ENCODE measurements at regions not wholly inside any gene's neighbourhood (a gene's known extent, or its start where the extent isn't known, plus 50 kb on each side); places are given as distances from the start of the nearest gene placed in this dataset.

DNA sequence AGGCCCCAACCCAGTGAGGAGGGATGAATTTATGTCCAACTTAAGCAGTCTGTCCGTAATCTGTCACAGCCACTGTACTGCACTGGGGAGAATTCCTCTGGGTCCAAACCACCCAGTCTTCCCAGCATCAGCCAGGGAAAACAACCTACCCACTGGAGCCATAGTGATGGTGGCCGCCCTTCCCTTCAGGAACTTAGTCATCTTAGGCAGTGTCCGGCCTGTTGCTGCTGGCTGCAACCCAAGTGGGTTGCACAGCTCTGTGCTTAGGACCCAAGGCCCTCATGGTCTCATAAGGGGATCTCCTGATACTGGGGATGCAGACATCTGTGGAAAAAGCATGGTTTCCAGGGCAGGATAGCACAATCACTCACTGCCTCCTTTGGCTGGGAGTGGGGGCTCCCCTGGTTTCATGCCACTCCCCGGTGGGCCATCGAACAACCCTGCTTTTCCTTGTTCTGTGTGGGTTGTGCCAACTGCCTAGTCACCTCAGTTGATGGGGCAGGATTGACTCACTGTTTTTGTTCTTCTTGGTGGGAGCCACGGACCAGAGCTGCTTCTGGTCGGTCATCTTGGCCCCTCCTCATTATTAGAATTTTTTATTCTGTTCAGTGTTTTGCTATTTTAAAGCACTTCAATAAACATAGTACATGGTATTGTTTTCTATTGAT lies 591.9 kb downstream of the DOK5 start:
- H3K4me3 ChIP-seq = no peak overlapping the region

DNA sequence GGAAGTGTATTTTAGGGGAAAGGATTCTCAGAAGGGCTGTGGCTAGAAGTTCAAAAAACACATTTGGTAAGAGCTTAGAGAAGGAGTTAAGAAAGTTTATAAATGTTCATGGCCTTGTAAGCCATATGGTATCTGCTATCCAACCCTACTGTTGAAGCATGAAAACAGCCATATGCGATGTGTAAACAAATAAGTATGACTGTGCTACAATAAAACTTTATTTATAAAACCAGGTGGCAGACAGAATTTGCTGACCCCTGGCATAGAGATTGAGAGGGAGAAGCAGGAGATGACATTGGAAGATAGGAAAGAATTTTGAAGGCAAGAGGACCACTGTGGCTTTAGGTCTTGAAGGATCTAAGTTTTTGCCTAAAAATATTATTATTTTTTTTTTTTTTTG lies 583.5 kb downstream of the DOK5 start:
- DNase-seq = no peak
- TF ChIP-seq POLR2A (IDR thresholded peaks at IDR 0.05) = no peak
- TF ChIP-seq, protein P1, sequence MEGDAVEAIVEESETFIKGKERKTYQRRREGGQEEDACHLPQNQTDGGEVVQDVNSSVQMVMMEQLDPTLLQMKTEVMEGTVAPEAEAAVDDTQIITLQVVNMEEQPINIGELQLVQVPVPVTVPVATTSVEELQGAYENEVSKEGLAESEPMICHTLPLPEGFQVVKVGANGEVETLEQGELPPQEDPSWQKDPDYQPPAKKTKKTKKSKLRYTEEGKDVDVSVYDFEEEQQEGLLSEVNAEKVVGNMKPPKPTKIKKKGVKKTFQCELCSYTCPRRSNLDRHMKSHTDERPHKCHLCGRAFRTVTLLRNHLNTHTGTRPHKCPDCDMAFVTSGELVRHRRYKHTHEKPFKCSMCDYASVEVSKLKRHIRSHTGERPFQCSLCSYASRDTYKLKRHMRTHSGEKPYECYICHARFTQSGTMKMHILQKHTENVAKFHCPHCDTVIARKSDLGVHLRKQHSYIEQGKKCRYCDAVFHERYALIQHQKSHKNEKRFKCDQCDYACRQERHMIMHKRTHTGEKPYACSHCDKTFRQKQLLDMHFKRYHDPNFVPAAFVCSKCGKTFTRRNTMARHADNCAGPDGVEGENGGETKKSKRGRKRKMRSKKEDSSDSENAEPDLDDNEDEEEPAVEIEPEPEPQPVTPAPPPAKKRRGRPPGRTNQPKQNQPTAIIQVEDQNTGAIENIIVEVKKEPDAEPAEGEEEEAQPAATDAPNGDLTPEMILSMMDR (IDR thresholded peaks at IDR 0.05) = no peak
- WGBS, 4 donors = 72 to 91% (median 82%) methylated on average over 1 of the region's 1 CpG
- Histone ChIP-seq H3K27ac (no peak overlapping the region), H3K4me1 (replicated peaks in 1 of 2) (no peaks in the 10 kb centered on the region), H3K27me3 (no peaks in the 10 kb centered on the region), H3K36me3 (replicated peaks in 1 of 2) (no peaks in the 10 kb centered on the region), H3K9me3 (replicated peaks in 1 of 3) (no peaks in the 10 kb centered on the region), H3K4me3 (no peak overlapping the region)
- intact Hi-C loops (cut with DNase I) = no loop called here

More for the DNA sequence above, 591.9 kb downstream of the DOK5 start:
- no peak for DNase-seq
- Histone ChIP-seq H3K36me3 (replicated peaks in 1 of 2) (no peaks in the 10 kb centered on the region), H3K27me3 (no peaks in the 10 kb centered on the region), H3K27ac (no peak overlapping the region), H3K4me1 (replicated peaks in 1 of 2) (no peaks in the 10 kb centered on the region), H3K9me3 (replicated peaks in 1 of 3) (no peaks in the 10 kb centered on the region)
- no peak for TF ChIP-seq POLR2A (IDR thresholded peaks at IDR 0.05)
- TF ChIP-seq, protein P1 (IDR thresholded peaks at IDR 0.05) = no peak
- intact Hi-C loops (cut with DNase I) = no loop called here
- 70 to 78% (median 76%) methylated on average over 7 of the region's 7 CpGs for WGBS, 4 donors

DNA sequence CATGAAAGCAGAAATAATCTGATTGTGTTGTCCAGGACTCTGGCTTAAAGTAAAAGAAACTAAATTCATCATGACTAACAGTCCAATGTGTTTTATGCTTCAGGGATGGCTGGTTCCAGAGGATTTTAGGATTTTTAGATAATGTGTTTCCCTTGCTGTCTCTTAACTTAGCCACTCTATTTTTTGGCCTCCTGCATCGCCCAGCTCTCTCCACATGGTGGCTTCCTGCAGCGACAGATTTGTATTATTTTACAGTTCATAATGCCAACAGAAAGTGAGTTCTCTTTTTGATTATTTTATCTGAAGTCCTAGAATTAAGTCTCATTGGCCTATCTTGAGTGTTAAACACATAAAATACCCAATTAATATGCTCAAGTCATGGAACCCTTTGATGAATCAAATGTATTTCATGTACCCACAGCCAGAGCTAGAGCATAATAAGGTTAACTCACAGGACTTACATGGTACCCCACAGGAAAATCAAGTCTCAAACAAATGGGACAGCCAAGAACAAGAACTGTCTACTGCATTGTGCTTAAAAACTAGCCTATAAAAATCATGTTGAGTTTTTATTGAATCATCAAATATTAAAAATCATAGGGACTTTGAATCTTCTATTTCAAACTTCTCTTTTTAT lies 582.5 kb downstream of the DOK5 start:
- WGBS, 4 donors = 30 to 55% (median 41%) methylated on average over 2 of the region's 2 CpGs
- TF ChIP-seq, protein P1 (IDR thresholded peaks at IDR 0.05) = peak in 3 of 6 experiments; percentile 28 to 32 (median 30)
- no peak for TF ChIP-seq POLR2A (IDR thresholded peaks at IDR 0.05)
- DNase-seq = no peak
- Histone ChIP-seq H3K9me3 (replicated peaks in 1 of 3) (no peaks in the 10 kb centered on the region), H3K36me3 (replicated peaks in 1 of 2) (no peaks in the 10 kb centered on the region), H3K4me3 (no peak overlapping the region), H3K27ac (no peak overlapping the region), H3K4me1 (replicated peaks in 1 of 2) (no peaks in the 10 kb centered on the region), H3K27me3 (no peaks in the 10 kb centered on the region)
- intact Hi-C loops (cut with DNase I) = no loop called here

DNA sequence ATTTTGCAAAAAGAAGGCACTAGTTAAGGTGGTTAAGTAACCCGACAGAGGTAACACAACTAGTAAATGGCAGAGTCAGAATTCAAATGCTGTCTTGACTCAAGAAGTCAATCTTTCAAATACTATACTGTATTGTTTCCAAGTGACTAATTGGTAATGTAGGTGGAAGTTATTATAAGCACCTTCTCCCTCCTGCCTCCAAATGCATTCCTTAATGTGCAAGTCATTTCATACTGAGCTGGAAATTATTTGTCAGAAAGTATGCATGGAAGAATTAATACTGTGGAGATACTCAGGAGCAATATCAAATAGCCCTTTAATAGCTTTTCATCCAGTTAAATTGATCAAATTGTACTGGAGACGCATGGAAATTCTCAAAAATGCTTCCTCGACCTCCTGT lies 579.1 kb downstream of the DOK5 start:
- no peaks in the 10 kb centered on the region for H3K36me3 ChIP-seq (replicated peaks in 1 of 2)
- no peak overlapping the region for H3K4me3 ChIP-seq
- H3K9me3 ChIP-seq (replicated peaks in 1 of 3) = no peaks in the 10 kb centered on the region
- TF ChIP-seq, protein P1 (IDR thresholded peaks at IDR 0.05) = no peak
- TF ChIP-seq POLR2A (IDR thresholded peaks at IDR 0.05) = no peak
- H3K27me3 ChIP-seq = no peaks in the 10 kb centered on the region
- no peaks in the 10 kb centered on the region for H3K4me1 ChIP-seq (replicated peaks in 1 of 2)
- intact Hi-C loops (cut with DNase I) = no loop called here
- DNase-seq = no peak
- WGBS, 4 donors = 63 to 79% (median 75%) methylated on average over 3 of the region's 3 CpGs
- no peak overlapping the region for H3K27ac ChIP-seq
